HG02642 (cell line): ENCODE measurements at regions not wholly inside any gene's neighbourhood (a gene's known extent, or its start where the extent isn't known, plus 50 kb on each side); places are given as distances from the start of the nearest gene placed in this dataset.

Source experiments
- ATAC-seq: cut with Tn5 transposase; IDR thresholded peaks from one replicate; pipeline ENCODE4 v1.9.1; 2021; ENCODE audit warnings: mild to moderate bottlenecking; ENCODE audit not compliant: unreplicated experiment, poor library complexity

DNA sequence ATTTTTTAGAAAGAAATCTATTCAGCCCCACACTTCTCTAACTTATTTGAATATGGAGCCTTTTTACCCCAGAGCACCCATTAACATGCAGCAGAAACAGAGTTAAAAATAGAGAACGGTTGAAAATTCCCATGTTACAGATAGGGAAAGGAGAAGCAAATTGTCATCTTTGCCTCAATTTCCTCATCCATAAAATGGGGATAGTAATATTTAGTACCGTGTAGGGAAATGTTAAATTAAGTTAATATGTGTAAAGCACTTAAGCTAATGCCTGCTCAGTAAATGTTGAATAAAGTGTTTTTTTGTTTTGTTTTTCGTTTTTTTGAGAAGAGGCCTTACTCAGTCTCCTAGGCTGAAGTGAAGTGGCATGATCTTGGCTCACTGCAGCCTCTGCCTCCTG lies 50.3 kb downstream of the NAV1 start:
- ATAC-seq = no peak

DNA sequence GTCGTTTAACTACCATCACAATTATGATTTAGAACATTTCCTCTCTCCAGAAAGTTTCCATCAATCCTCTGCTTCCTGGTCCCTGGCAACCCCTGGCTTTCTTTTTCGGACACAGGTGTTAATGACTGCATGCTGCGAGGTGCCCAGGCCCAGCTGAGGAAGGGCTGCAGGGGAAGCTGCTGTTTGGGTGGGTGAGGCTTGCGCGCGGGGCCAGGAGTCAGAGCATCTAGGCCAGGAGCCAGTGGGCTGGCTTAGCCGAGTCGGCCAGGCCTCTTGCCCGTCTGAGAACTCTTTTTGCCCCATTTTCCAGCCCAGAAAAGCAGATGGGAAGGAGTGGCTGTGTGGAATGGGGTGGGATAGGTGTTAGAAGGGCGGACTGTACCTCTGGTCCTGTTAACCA lies 51.5 kb downstream of the NAV1 start:
- no peak for ATAC-seq

DNA sequence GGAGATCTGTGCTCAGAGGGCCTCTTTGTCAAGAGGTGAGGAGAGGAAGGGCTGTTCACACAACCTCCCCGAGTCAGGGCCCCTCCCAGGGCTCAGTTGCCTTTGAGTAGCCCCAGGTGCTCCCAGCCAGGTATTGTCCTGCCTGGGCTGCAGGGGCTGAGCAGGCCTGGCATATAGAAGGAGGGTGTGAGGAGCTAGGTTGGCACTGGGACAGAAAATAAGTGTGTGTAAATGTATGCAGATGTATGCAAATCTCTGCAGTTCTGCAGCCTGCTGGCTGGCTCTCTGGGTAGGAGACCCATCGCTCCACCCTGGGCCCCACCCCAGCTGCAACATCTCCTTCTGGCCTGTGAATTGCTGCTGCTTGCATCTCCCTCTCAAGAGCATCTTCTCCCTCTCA lies 52.4 kb downstream of the NAV1 start:
- ATAC-seq = no peak

DNA sequence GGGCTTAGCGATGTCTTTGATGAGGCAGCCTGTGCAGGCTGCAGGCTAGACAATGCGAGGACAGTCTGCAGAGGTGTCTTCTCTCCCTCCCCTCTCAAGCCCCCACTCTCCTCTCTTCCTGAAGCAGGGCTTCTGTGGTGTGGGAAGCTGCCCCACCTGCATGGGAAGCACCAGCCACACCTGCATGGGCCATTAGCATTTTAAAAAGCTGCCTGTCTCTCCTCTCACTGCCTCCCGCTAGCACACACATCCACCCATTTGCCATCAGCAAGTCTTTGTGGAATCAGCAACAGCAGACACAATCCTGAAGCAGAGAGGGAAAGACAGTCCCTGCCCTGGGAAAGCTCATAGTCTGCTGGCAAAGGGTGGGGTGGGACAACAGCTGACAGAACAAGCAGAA lies 53.1 kb downstream of the NAV1 start:
- no peak for ATAC-seq

DNA sequence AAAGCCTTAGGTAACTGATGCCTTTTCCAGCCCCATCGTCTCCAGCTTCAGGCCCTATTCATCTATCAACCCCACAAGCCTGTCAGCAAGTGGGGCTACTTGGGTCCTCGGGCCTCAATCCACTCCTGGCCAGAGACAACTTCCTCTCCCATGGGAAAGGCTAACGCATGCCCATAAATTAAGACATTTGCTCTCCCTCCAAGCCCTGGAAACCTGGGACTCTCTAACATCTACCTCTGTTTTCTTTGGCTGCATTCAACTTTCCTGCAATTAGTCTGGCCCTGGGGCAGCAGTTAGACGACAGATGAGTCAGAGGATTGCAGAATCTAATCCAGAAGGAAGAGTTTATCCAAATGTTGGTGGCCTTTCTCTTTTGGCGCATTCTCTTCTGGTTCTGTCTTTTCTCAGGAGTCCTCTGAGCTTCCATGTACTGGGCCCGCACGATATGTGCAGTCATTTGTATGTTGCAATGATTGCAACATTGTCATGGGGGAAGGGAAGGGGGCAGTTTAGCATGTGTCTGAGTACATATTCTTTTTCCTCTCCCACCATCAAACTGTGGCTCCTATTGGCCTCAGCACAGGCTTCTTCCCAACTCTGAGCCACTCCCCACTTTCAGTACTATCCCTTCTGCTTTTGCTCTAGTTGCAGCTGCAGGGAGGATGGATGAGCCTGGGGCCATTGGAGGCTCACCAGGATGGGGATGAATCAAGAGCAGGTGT lies 54.4 kb downstream of the NAV1 start:
- ATAC-seq = no peak

DNA sequence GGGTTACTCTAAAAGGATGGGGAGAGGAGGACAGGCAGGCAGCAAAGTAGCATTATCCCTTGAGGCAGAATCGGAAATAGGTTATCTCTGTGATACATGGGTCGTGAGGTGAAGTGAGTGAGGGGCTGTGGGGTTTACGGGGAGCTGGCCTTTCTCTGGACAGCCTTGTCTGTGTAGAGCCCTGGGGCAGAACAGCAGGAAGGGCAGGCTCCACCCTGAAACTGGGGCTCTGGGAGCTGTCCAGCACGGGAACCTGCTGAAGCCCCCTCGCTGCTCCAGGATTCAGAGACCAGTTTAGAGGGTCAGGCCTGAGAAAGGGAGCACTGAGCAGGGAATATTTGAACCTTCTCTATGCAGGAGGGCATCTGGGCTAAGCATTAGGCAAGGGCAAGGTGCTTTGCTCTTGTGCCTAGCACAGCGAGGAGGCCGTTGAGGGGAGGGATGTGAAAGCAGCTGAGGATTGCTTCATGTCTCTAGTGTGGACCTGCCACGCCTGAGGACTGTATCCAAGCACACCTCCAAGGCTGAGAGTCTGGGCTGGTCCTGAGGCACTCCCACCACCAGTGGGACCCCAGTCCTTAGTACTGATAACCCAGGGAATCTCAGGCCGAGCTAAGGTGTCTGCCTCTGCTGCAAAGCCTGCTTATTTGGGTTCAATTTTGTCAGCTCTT lies 55.8 kb downstream of the NAV1 start:
- no peak for ATAC-seq

DNA sequence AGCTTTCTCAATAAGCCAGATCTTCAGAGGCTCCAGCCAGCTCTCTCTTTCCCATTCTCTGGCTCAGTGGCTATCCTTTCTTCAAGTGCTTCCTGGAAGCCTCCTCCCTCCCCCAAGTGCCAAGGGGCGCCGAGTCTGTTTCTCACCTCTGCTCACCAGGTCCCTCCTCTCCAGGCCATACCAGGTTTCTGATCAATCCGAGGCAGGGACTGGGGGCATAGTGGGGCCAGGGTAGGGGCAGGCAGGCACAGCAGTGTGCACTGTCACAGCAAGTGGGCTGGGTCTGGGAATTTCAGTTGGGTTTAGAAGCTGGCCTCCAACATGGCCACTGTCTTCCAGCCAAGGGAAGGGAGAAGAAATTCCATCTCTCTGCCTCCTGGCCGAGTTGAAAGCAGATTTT lies 56.5 kb downstream of the NAV1 start:
- no peak for ATAC-seq

DNA sequence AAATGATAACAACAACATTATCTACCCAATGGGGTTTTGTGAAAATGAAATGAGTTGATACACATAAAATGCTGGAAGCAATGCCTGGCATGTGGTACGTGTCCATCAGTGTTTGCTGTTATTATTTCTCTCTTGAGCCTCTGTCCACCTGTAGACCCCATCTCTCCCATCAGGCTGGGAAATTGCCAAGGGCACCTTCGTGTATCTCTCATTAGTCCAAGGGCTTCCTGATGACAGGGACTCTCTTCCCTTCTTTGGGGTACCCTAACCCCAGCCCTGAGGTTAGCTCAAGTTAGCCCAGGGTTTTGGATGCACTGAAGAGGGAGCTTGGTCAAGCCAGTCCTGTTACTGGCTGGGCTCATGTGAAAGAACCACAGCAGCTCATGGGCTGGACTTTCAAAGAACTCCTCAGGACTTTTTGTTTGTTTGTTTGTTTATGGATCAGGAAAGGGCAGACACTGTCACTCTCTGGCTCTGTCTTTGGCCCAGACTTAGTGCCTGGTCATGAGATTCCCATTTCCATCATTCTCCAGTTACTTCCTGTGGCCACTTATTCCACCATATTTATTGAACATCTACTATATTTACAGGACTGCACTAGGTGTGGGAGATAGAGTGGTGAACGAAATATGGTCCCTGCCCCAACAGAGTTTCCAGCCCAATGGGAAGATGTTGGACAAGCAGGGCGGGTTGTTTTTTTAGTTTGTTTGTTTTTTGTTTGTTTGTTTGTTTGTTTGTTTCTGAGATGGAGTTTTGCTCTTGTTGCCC lies 57.4 kb downstream of the NAV1 start:
- ATAC-seq = no peak

DNA sequence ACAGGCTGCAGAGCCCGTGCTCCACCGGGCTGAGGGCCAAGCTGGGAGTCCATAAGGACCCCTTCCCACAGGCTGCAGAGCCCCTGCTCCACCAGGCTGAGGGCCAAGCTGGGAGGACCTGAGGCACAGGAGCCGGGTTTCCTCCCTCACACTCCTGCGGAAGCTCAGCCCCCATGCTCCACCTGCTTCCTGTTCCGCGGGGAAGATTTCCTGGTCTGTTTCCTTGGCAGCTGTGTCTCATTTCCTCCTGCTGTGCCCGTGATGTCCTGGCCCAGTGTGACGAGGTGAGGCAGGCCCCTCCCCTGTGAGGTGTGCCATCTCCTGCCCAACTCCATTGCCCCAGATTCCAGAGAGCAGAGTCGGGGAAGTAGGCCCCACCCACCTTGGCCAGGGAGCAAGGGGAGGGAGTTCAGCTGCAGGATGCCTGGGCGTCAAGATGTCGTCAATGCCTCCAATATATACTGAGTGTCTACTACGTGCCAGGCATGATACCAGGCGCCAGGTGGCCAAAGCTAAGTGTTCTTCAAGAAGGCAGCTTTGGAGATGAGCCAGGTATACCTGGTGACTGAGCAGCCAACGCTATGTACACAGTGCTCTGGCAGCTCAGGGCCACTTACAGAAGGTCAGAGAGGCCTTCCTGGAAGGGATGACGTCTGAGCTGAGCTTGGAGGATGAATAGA lies 58.8 kb downstream of the NAV1 start:
- ATAC-seq = no peak

DNA sequence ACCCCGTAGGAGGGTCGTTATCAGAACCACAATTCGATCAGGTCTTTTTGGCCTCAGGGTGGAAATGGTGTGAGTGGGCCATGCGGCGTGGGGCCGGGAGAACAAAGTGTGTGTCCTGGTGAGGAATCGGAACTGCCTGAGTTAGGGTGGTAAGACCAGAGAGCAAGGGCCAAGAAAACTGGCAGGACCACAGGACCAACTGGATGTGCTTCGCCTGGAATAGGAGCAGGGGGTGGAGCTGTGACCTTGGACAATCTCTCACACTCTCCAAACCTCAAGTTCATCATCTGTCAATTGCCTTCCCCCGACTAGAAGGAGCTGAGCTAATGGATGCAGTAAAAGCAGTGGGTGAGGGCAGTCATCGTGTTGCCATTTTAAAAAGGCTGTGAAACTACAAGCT lies 59.5 kb downstream of the NAV1 start:
- ATAC-seq = no peak

DNA sequence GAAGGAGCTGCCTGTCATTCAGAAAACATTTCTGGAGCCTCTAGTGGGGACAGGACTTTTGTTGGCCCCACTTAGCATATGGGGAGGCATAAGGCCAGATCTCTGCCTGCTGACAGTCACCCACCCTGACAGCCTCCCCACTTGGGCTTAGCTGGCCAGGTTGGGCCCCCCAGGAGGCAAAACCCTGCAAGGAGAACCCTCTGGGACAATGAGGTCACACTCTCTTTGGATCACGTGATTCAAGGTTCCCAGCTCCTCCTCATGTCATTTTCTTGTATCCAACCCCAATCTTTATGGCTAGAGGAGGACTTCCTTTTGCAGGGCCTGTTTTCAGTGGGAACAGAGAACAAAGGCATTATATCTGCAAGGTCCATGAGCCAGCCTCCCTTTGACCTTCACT lies 60.0 kb downstream of the NAV1 start:
- ATAC-seq = no peak

DNA sequence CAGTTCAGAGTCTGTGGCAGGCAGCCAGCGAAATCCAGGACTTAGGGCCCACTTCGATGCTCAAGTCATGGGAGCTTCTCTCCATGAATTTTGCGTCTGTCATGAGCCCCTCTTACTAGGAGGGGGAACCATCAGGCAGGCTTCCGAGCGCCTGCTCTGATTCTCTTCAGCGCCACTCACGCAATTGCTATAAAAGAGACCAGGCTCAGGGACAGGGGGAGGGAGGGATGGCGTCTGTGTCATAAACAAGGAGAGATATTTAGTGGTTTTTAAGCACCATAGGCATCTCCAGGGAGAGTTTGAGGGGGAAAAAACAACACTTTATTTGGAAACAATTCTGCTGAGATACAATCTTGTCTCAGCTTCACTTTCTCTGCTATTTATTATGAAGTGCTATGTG lies 60.6 kb downstream of the NAV1 start:
- ATAC-seq = no peak

DNA sequence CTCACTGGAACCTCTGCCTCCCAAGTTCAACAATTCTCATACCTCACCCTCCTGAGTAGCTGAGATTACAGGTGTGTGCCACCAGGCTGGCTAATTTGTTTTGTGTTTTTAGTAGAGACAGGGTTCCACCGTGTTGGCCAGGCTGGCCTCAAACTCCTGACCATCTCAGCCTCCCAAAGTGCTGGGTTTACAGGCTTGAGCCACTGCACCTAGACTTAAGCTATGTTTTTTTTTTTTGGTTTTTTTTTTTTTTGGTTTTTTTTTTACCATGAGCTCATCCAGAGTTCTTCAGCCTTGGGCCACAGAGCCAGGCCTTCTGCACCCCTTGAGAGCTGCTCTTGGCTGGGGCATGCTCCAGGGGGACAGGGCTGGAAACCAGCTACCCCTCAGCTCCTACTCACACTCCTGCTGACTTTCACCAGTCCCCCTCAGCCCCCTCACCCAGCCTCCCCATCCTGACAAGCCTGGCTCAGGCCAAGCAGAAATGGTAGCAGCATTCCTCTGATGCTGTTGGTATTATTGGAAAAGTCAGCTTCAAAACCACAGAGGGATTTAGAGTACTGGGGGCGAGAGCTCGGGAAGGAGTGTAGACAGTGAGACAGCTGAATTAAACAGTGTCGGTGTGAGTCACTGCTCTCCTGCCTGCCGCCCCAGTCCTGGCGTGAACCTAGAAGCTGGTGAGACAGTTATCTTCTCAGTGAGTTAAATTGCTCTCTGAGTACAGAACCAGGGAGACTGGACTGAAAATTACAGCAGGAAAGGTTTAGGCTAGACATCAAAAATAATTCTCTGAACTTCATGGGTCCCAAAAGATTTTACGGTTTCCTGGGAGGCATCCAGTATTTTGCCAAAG lies 63.7 kb downstream of the NAV1 start:
- no peak for ATAC-seq

DNA sequence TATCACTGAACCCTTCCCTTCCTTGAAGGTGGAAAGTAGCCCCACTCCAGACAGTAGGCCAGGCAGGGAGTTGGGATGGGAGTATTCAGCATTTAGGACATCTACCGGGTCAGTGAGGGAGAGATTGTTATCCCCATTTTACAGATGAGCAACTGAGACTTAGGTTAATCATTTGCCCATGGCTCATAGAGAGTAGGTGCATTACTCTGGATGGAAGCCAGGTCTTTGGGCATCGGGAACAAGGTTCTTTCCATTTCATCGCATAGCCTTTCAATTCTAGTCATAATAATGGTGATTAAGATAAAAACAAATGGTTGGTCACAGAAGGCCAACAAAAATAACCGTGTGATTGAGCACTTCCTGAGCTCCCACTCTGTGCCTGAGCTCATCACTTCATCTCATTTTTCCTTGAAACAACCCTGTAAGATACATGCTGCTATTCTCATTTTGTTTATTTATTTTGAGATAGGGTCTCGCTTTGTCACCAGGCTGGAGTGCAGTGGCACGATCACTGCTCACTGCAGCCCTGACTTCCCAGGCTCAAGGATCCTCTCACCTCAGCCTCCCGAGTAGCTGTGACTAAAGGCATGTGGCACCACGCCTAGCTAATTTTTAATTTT lies 64.8 kb downstream of the NAV1 start:
- ATAC-seq = no peak

DNA sequence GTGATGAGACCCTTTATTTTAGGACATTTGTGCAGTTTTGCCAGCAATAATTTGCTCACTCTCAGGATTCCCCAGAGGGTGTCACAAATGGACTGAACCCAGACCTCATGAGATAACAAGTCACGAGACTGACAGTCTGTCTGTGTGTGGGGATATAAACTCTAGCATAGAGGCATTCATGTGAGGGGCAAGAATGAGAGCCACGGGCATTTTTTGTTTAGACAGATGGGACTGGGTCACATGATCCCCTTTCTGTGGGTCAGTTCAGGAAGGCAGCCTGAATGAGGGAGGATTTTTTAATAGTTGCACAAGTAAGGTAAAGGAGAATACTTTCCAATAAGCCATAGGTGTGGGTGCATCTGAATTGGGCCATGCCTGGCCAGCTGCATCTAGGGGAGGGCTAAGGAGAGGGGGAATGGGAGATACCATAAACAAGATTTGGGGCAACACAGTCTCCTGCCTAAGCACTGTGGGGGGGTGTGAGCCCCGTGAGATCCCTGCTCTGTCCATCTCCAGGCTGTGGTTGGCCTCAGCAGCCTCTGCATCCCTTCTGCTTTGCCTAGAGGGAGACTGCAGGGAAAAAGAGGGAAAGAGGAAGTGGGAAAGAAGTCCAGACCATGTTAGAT lies 66.6 kb downstream of the NAV1 start:
- no peak for ATAC-seq

DNA sequence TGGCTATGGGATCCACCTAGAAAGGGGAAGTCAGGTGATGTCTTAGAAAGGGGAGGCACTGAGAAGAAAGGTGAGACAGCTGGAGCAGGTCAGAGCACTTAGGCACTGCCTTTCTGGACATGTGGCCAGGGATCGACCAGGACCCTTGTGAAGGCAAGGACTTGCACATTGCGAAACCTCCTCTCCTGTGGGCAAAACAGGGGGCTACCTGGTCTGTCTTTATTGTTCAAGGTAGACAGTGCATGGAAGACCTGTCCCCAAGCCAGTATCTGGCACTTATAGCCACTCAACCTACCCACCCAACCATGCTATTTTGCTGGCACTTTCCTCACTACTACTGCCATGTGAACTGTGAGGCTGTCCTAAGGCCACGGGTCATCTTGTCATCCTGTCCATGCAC lies 67.2 kb downstream of the NAV1 start:
- ATAC-seq = no peak

DNA sequence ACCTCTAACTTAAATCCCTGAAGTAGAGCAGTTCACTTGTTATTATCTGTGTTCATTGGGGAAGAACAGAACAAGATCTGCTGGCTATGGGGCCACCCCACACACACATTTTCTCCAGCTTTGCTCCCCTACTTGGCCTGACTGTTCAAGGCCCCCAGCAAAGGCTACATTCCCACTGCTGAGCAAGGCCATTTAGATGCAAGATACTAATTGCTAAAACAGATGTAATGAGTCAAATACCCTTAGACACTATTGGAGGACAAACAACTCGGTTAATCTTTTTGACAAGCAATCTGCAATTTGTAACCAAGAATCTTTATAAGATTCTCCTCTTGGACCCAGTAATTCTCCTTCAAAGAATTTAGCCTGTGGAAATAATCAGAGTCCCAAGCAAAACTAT lies 67.7 kb downstream of the NAV1 start:
- ATAC-seq = no peak

DNA sequence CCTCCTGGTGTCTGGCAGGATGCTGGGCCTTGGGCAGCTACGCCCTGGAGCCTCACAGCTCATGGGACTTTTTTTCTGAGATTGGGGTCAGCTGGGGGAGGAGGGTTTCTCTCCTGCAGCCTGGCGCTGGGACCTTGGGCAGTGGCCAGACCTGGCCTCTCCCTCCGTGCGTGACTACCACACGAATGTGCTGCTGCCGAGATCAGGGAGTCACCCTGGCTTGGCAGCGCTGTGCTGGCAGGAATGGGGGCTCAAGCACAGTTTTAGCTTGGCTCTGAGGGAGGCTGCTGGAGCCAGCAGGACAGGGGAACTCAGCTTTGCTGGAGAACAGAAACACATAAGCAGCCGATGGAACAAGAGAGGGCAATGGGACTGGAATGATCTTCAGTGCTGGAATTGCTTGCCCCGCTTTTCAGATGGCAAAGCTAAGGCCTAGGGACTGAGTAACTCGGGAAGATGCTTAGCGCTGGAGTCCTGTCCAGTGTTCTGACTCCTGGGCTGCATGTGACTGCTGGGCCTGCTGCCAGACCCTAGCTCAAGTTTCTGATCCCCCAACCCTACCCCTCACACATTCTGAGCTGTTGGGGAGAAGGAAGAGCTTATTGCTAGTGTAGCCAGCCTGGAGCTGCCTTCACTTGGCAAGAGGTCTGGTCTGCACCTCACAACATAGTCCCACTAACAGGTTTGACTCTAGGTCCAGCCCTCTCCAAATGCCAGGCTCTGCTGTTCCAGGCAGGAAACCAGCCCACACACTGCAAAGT lies 69.9 kb downstream of the NAV1 start:
- no peak for ATAC-seq
